NT2/D1 (cell line): ENCODE measurements at regions not wholly inside any gene's neighbourhood (a gene's known extent, or its start where the extent isn't known, plus 50 kb on each side); places are given as distances from the start of the nearest gene placed in this dataset.

Source experiments
- YY1 ChIP-seq: IDR thresholded peaks from 2 replicates; pipeline ENCODE4 v1.6.1; 2011; ENCODE audit not compliant: insufficient read length, insufficient read depth
- ZNF274 ChIP-seq: IDR thresholded peaks from 2 replicates; pipeline ENCODE4 v1.6.1; 2011; ENCODE audit warnings: mild to moderate bottlenecking, low read depth, low read length

DNA sequence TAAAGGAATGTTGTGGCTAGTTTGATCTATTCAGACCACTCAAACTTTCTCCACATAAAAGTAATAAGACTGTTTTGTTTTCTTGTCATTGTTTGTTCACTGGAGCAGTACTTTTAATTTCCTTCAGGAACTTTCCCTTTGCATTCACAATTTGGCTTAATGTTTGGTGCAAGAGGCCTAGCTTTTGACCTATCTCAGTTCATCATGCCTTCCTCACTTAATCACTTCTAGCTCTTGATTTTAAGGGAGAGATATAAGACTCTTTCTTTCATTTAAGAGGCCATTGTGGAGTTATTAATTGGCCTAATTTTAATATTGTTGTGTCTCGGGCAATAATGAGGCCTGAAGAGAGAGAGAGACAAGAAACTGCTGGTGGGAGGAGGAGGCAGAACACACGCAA lies 371.7 kb upstream of the DEPDC1 start:
- no peak for TF ChIP-seq YY1
- no peak for TF ChIP-seq ZNF274
